Small intestine (tissue), 7 donors: ENCODE measurements at regions not wholly inside any gene's neighbourhood (a gene's known extent, or its start where the extent isn't known, plus 50 kb on each side); places are given as distances from the start of the nearest gene placed in this dataset.

Source experiments
- DNase-seq, 2 donors: peaks; one replicate each; pipeline versions ENCODE4 v3.0.0 to v3.0.0-alpha.2; 2013
- FAIRE-seq: peaks from 2 replicates; lab custom pipeline; 2012; peaks lifted over from hg19 to GRCh38; lab: Jason Lieb, UNC
- H3K27ac ChIP-seq, 3 donors: one replicate each; pipeline ENCODE4 v1.5.1; 2013; ENCODE audit warnings: low read length in 2 of 3, mild to moderate bottlenecking in 2 of 3, control low read depth in 1 of 3, inconsistent platforms in 1 of 3, low read depth in 1 of 3, moderate library complexity in 1 of 3
- H3K27me3 ChIP-seq, 3 donors: one replicate each; pipeline ENCODE4 v1.6.1; 2013; ENCODE audit warnings: low read length in 3 of 3, inconsistent platforms in 1 of 3; ENCODE audit not compliant: control insufficient read depth in 3 of 3, insufficient read depth in 3 of 3
- H3K36me3 ChIP-seq, 3 donors: one replicate each; pipeline ENCODE4 v1.6.1; 2013; ENCODE audit warnings: low read length in 3 of 3, inconsistent platforms in 1 of 3, low read depth in 1 of 3, mild to moderate bottlenecking in 1 of 3, moderate library complexity in 1 of 3; ENCODE audit not compliant: control insufficient read depth in 3 of 3, insufficient read depth in 2 of 3
- H3K4me1 ChIP-seq, 3 donors: one replicate each; pipeline ENCODE4 v1.6.1; 2013; ENCODE audit warnings: low read length in 2 of 3, inconsistent platforms in 1 of 3, low read depth in 1 of 3, mild to moderate bottlenecking in 1 of 3, moderate library complexity in 1 of 3; ENCODE audit not compliant: control insufficient read depth in 3 of 3, insufficient read depth in 2 of 3
- H3K4me3 ChIP-seq, 3 donors: one replicate each; pipeline ENCODE4 v1.5.1; 2013; ENCODE audit warnings: low read length in 3 of 3, control low read depth in 1 of 3, inconsistent platforms in 1 of 3, low read depth in 1 of 3, mild to moderate bottlenecking in 1 of 3, moderate library complexity in 1 of 3
- H3K9me3 ChIP-seq, 2 donors: one replicate each; pipeline ENCODE4 v1.6.1; 2013; ENCODE audit warnings: low read depth in 1 of 2, low read length in 1 of 2; ENCODE audit not compliant: control insufficient read depth in 2 of 2, insufficient read depth in 1 of 2
- WGBS, 3 donors: extraction: QIAGEN DNeasy Blood & Tissue Kit; methylation state at CpG; one replicate each; pipeline ENCODE4 v1.1.7; 2013; 5-methylcytosine and 5-hydroxymethylcytosine counted together
- donor health status: healthy with polysubstance abuse.
- donor health status: control.
- donor health status: control.
- donor health status: Bipolar disorder and iron deficiency.
- donor health status: healthy.

- 22 to 54% (median 33%) methylated on average over 7 of the region's 7 CpGs for whole genome bisulfite sequencing, 3 donors
- H3K4me3 ChIP-seq: no peak overlapping the region
- peak overlapping the region; percentile 43 to 88 (median 76) for H3K27ac ChIP-seq
- peaks cover 0 to 22% (median 3%) of the 10 kb centered on the region in 3 donors for H3K4me1 ChIP-seq
- no peaks in the 10 kb centered on the region for H3K36me3 ChIP-seq
- DNase-seq: peak; percentile 87 to 92
- no peaks in the 10 kb centered on the region for H3K9me3 ChIP-seq
- H3K27me3 ChIP-seq: no peaks in the 10 kb centered on the region
- FAIRE-seq: no peak
These were observed 90.1 kb upstream of the IRF2BP2 start for GRCh38 chr1:234699795-234700665.

GRCh38 chr1:234698686-234699085 is 88.7 kb upstream of the IRF2BP2 start:
- H3K9me3 ChIP-seq: no peaks in the 10 kb centered on the region
- no peak overlapping the region for H3K4me3 ChIP-seq
- no peak for FAIRE-seq
- H3K27ac ChIP-seq: no peak overlapping the region
- WGBS, 3 donors: 80 to 91% (median 89%) methylated on average over 6 of the region's 6 CpGs
- peaks cover 0 to 22% (median 3%) of the 10 kb centered on the region in 3 donors for H3K4me1 ChIP-seq
- DNase-seq: no peak
- H3K36me3 ChIP-seq: no peaks in the 10 kb centered on the region
- H3K27me3 ChIP-seq: no peaks in the 10 kb centered on the region

GRCh38 chr1:234697741-234698140 is 87.8 kb upstream of the IRF2BP2 start:
- H3K36me3 ChIP-seq: no peaks in the 10 kb centered on the region
- no peak overlapping the region for H3K27ac ChIP-seq
- DNase-seq (no peak), FAIRE-seq (no peak)
- H3K9me3 ChIP-seq: no peaks in the 10 kb centered on the region
- H3K4me1 ChIP-seq: peaks cover 0 to 22% (median 3%) of the 10 kb centered on the region in 3 donors
- no peaks in the 10 kb centered on the region for H3K27me3 ChIP-seq
- WGBS, 3 donors: 92 to 98% (median 92%) methylated on average over 8 of the region's 8 CpGs
- no peak overlapping the region for H3K4me3 ChIP-seq

- Histone ChIP-seq H3K27ac (no peak overlapping the region), H3K9me3 (no peaks in the 10 kb centered on the region), H3K36me3 (no peaks in the 10 kb centered on the region), H3K27me3 (no peaks in the 10 kb centered on the region), H3K4me3 (no peak overlapping the region), H3K4me1 (peaks cover 0 to 22% (median 3%) of the 10 kb centered on the region in 3 donors)
- DNase-seq (no peak), FAIRE-seq (no peak)
- 66 to 78% (median 74%) methylated on average over 1 of the region's 1 CpG for WGBS, 3 donors
These were observed 87.0 kb upstream of the IRF2BP2 start for GRCh38 chr1:234697015-234697414.

- DNase-seq (no peak), FAIRE-seq (no peak)
- Histone ChIP-seq H3K36me3 (no peaks in the 10 kb centered on the region), H3K9me3 (no peaks in the 10 kb centered on the region), H3K4me3 (no peak overlapping the region), H3K4me1 (peaks cover 0 to 22% (median 3%) of the 10 kb centered on the region in 3 donors), H3K27me3 (no peaks in the 10 kb centered on the region), H3K27ac (no peak overlapping the region)
- WGBS, 3 donors: 77 to 82% (median 81%) methylated on average over 11 of the region's 11 CpGs
These were observed 86.2 kb upstream of the IRF2BP2 start for GRCh38 chr1:234696148-234696576.

GRCh38 chr1:234694661-234695060 is 84.7 kb upstream of the IRF2BP2 start:
- no peaks in the 10 kb centered on the region for H3K27me3 ChIP-seq
- DNase-seq (no peak), FAIRE-seq (no peak)
- peaks cover 0 to 12% (median 0%) of the 10 kb centered on the region in 3 donors for H3K4me1 ChIP-seq
- H3K4me3 ChIP-seq: no peak overlapping the region
- WGBS, 3 donors: 48 to 67% (median 51%) methylated on average over 2 of the region's 2 CpGs
- H3K36me3 ChIP-seq: no peaks in the 10 kb centered on the region
- no peaks in the 10 kb centered on the region for H3K9me3 ChIP-seq
- H3K27ac ChIP-seq: no peak overlapping the region

GRCh38 chr1:234692966-234693580 is 83.1 kb upstream of the IRF2BP2 start:
- DNase-seq (no peak), FAIRE-seq (no peak)
- Histone ChIP-seq H3K27me3 (no peaks in the 10 kb centered on the region), H3K4me3 (no peak overlapping the region), H3K9me3 (no peaks in the 10 kb centered on the region), H3K4me1 (no peaks in the 10 kb centered on the region), H3K27ac (no peak overlapping the region), H3K36me3 (no peaks in the 10 kb centered on the region)
- 79 to 93% (median 91%) methylated on average over 4 of the region's 4 CpGs for WGBS, 3 donors

- no peak for FAIRE-seq
- H3K4me3 ChIP-seq: no peak overlapping the region
- WGBS, 3 donors: 31 to 53% (median 45%) methylated on average over 3 of the region's 3 CpGs
- peak in 1 of 2 donors; percentile 50 for DNase-seq
- H3K27me3 ChIP-seq: no peaks in the 10 kb centered on the region
- no peaks in the 10 kb centered on the region for H3K4me1 ChIP-seq
- no peaks in the 10 kb centered on the region for H3K36me3 ChIP-seq
- no peak overlapping the region for H3K27ac ChIP-seq
- H3K9me3 ChIP-seq: no peaks in the 10 kb centered on the region
These were observed 81.6 kb upstream of the IRF2BP2 start for GRCh38 chr1:234691567-234691966.
